K562 (cell line): ENCODE measurements at regions not wholly inside any gene's neighbourhood (a gene's known extent, or its start where the extent isn't known, plus 50 kb on each side); places are given as distances from the start of the nearest gene placed in this dataset.

Source experiments
- ATF1 ChIP-seq, 2 experiments: fragments of 450-650 bp in 1 of 2; IDR thresholded peaks; 2 replicates each; pipeline ENCODE4 v1.6.1; 2016; ENCODE audit warnings: missing compliant biosample characterization in 1 of 2, missing genetic modification characterization in 1 of 2
- ATF2 ChIP-seq: sonication (generic); formaldehyde crosslinking; IDR thresholded peaks from 2 replicates; pipeline ENCODE4 v1.8.1; 2022; ENCODE audit warnings: missing genetic modification reagents
- CLOCK ChIP-seq: fragments of 250-450 bp; sonication (Bioruptor Pico); IDR thresholded peaks from 2 replicates; pipeline ENCODE4 v1.4.0; 2020; ENCODE audit warnings: mild to moderate bottlenecking, moderate library complexity, borderline replicate concordance
- ELF1 ChIP-seq: fragments of 200-800 bp; sonication (Bioruptor generic); IDR thresholded peaks from 2 replicates; pipeline ENCODE4 v1.6.1; 2016; ENCODE audit warnings: missing genetic modification characterization, missing compliant biosample characterization
- EZH2 ChIP-seq: IDR thresholded peaks from 2 replicates; pipeline ENCODE4 v1.6.1; 2012; ENCODE audit warnings: low read depth, mild to moderate bottlenecking, inconsistent platforms, low read length, borderline replicate concordance
- MAZ ChIP-seq, 2 experiments: fragments of 450-650 bp in 1 of 2; sonication (generic) in 1 of 2; formaldehyde crosslinking; IDR thresholded peaks in 1 of 2; conservative IDR thresholded peaks in 1 of 2; 2 replicates each; pipeline versions ENCODE4 v1.4.0 to v1.5.0; 2020; ENCODE audit warnings: mild to moderate bottlenecking in 1 of 2, missing genetic modification reagents in 1 of 2
- POLR2AphosphoS5 ChIP-seq: IDR thresholded peaks from 2 replicates; pipeline ENCODE4 v1.6.1; 2011; ENCODE audit warnings: mild to moderate bottlenecking, low read depth, low read length, moderate library complexity; ENCODE audit not compliant: control insufficient read depth, insufficient read depth
- RFX5 ChIP-seq: IDR thresholded peaks from 2 replicates; pipeline ENCODE4 v1.6.1; 2011; ENCODE audit warnings: low read depth, mild to moderate bottlenecking, improper control_type of control experiment, low read length
- SPI1 ChIP-seq: IDR thresholded peaks from 2 replicates; pipeline ENCODE4 v1.6.1; 2011; ENCODE audit warnings: low read depth, low read length, control low read depth, borderline replicate concordance
- U2AF2 ChIP-seq: fragments of 200-400 bp; formaldehyde crosslinking; optimal IDR thresholded peaks from 2 replicates; pipeline ENCODE3; 2017; ENCODE audit warnings: low read depth, mild to moderate bottlenecking, low read length
- ZNF121 ChIP-seq: sonication (generic); formaldehyde crosslinking; conservative IDR thresholded peaks from 2 replicates; pipeline ENCODE4 v1.8.0; 2022; ENCODE audit warnings: missing genetic modification reagents
- TF ChIP-seq, protein P1 (sequence below), 3 experiments: IDR thresholded peaks in 2 of 3; conservative IDR thresholded peaks in 1 of 3; 2 replicates each; pipeline ENCODE4 v1.5.1; 2011 to 2012; ENCODE audit warnings: low read length in 3 of 3, mild to moderate bottlenecking in 3 of 3, control low read depth in 2 of 3, improper control_type of control experiment in 1 of 3, inconsistent platforms in 1 of 3, low read depth in 1 of 3, mixed read lengths in 1 of 3, moderate library complexity in 1 of 3; ENCODE audit not compliant: insufficient read depth in 2 of 3

DNA sequence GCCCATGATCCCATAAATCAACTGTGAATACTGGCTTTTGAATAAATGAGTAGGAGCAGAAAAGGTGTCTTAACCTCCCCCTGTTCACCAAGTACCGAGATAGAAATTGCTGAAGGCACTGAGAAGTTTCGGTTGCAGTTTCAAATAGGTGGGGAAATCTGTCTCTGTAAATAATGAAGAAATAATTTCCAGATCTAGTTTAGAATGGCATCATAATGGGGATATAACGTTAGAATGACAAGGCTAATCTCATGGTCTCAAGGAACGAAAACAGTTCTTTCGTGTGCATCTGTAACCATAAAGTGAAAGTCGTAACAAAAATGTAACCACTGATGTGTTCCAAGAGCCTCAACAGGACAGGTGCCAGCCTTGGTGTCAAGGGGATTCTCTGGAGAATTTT, 49.9 kb upstream of the TMEM18 start:
- TF ChIP-seq ELF1 (no peak), SPI1 (no peak), ATF2 (CRISPR knock-in tag) (no peak), RFX5 (no peak), CLOCK (no peak), ZNF121 (no peak), MAZ (CRISPR knock-in tag; conservative IDR thresholded peaks at IDR 0.05 in 1 of 2, IDR thresholded peaks at IDR 0.05 in 1 of 2) (no peak), POLR2AphosphoS5 (no peak), EZH2 (no peak), ATF1 (CRISPR knock-in tag; IDR thresholded peaks at IDR 0.05) (no peak), ATF1 (tag; IDR thresholded peaks at IDR 0.05) (no peak), U2AF2 (no peak)
- TF ChIP-seq, protein P1, sequence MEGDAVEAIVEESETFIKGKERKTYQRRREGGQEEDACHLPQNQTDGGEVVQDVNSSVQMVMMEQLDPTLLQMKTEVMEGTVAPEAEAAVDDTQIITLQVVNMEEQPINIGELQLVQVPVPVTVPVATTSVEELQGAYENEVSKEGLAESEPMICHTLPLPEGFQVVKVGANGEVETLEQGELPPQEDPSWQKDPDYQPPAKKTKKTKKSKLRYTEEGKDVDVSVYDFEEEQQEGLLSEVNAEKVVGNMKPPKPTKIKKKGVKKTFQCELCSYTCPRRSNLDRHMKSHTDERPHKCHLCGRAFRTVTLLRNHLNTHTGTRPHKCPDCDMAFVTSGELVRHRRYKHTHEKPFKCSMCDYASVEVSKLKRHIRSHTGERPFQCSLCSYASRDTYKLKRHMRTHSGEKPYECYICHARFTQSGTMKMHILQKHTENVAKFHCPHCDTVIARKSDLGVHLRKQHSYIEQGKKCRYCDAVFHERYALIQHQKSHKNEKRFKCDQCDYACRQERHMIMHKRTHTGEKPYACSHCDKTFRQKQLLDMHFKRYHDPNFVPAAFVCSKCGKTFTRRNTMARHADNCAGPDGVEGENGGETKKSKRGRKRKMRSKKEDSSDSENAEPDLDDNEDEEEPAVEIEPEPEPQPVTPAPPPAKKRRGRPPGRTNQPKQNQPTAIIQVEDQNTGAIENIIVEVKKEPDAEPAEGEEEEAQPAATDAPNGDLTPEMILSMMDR (IDR thresholded peaks at IDR 0.05 in 2 of 3, conservative IDR thresholded peaks at IDR 0.05 in 1 of 3; ENCODE audit: insufficient read depth in 2 of 3, low read depth in 1 of 3, low read length in 3 of 3): no peak
